SU-DHL-6 (cell line): ENCODE measurements at regions not wholly inside any gene's neighbourhood (a gene's known extent, or its start where the extent isn't known, plus 50 kb on each side); places are given as distances from the start of the nearest gene placed in this dataset.

Experiments used
- H2AFZ ChIP-seq: fragments of 200-600 bp; sonication (generic); 2 replicates; pipeline ENCODE4 v1.6.1; 2014; ENCODE audit warnings: low read depth, mild to moderate bottlenecking, moderate library complexity, mixed read lengths, antibody characterized with exemption, low read length; ENCODE audit not compliant: severe bottlenecking
- H3F3A ChIP-seq: fragments of 200-600 bp; shearing (Covaris generic); 2 replicates; pipeline ENCODE4 v1.6.0; 2016; ENCODE audit warnings: antibody characterized with exemption, mild to moderate bottlenecking; ENCODE audit not compliant: insufficient read depth
- H3K27ac ChIP-seq: fragments of 200-600 bp; sonication (generic); 2 replicates; pipeline ENCODE4 v1.5.1; 2016; ENCODE audit warnings: low read depth, mild to moderate bottlenecking, low read length, moderate library complexity, mixed read lengths
- H3K27me3 ChIP-seq: fragments of 200-600 bp; sonication (generic), shearing (Covaris generic); 2 replicates; pipeline ENCODE4 v1.6.0; 2014; ENCODE audit warnings: mild to moderate bottlenecking, low read length
- H3K36me3 ChIP-seq: fragments of 200-600 bp; sonication (generic); 2 replicates; pipeline ENCODE4 v1.6.1; 2014; ENCODE audit warnings: mild to moderate bottlenecking, low read length, mixed read lengths
- H3K4me2 ChIP-seq: fragments of 300-600, 200-600 bp; shearing (Covaris generic), sonication (generic); 2 replicates; pipeline ENCODE4 v1.6.0; 2014; ENCODE audit warnings: low read length, low read depth, mild to moderate bottlenecking; ENCODE audit not compliant: poor library complexity, severe bottlenecking
- H3K4me3 ChIP-seq: fragments of 200-600 bp; sonication (generic); 2 replicates; pipeline ENCODE4 v1.5.1; 2014; ENCODE audit warnings: antibody characterized with exemption, low read length, mild to moderate bottlenecking, mixed read lengths; ENCODE audit not compliant: insufficient read depth, poor library complexity, severe bottlenecking
- H3K79me2 ChIP-seq: fragments of 200-600 bp; sonication (generic); 2 replicates; pipeline ENCODE4 v1.6.1; 2014; ENCODE audit warnings: mild to moderate bottlenecking, low read length, moderate library complexity; ENCODE audit not compliant: insufficient read depth
- H3K9ac ChIP-seq: fragments of 200-600 bp; sonication (generic); 2 replicates; pipeline ENCODE4 v1.7.0; 2014; ENCODE audit warnings: mild to moderate bottlenecking, low read length
- H3K9me2 ChIP-seq: fragments of 200-600 bp; sonication (generic); replicated peaks from 2 replicates; pipeline ENCODE4 v1.6.1; 2014; ENCODE audit warnings: low read length; ENCODE audit not compliant: insufficient read depth
- H3K9me3 ChIP-seq: fragments of 200-600 bp; sonication (generic); 2 replicates; pipeline ENCODE4 v1.6.1; 2014; ENCODE audit warnings: low read length, mixed read lengths; ENCODE audit not compliant: insufficient read depth
- H4K20me1 ChIP-seq: fragments of 200-600 bp; sonication (generic); 2 replicates; pipeline ENCODE4 v1.6.1; 2014; ENCODE audit warnings: low read depth, mild to moderate bottlenecking, antibody characterized with exemption, low read length, moderate library complexity, mixed read lengths
- CTCF ChIP-seq: fragments of 200-600 bp; sonication (generic); IDR thresholded peaks from one replicate; pipeline ENCODE4 v1.5.1; 2017; ENCODE audit warnings: antibody characterized with exemption, mild to moderate bottlenecking, low read length, moderate library complexity; ENCODE audit not compliant: insufficient read depth, poor library complexity, severe bottlenecking
- EZH2phosphoT487 ChIP-seq: fragments of 200-600 bp; sonication (generic), shearing (Covaris generic); conservative IDR thresholded peaks from 2 replicates; pipeline ENCODE4 v1.6.1; 2018; ENCODE audit warnings: mild to moderate bottlenecking, antibody characterized with exemption, low read length, moderate library complexity, mixed read lengths

DNA sequence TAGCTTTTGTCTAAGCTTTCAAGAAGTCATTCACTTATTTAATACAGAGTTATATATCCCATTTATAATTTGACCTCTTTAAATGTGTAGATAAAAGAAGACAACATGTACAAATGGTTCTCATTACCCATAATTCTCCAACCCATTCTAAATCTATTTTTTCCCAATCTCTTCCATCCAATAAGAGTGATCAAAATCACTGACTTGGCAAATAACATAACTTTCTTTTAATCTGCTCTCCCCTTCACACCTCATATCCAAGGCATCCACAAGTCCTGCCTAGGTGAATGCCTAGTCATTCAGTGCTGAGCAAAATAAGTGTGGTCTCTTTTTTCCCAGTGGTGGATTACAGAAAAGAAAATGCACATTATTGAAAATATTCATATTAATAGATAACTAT, 1231.1 kb downstream of the CDH11 start:
- TF ChIP-seq CTCF (no peak), EZH2phosphoT487 (no peak)
- no peaks in the 10 kb centered on the region for H3K79me2 ChIP-seq

GRCh38 chr16:63890081-63890480, 1231.8 kb downstream of the CDH11 start:
- H3K4me2 ChIP-seq = no peak overlapping the region
- H3K27me3 ChIP-seq = no peaks in the 10 kb centered on the region
- H3K79me2 ChIP-seq = no peaks in the 10 kb centered on the region
- no peak overlapping the region for H3K4me3 ChIP-seq
- TF ChIP-seq EZH2phosphoT487 (no peak), CTCF (no peak)
- H3K36me3 ChIP-seq = no peaks in the 10 kb centered on the region
- H2AFZ ChIP-seq = no peak overlapping the region
- no peaks in the 10 kb centered on the region for H4K20me1 ChIP-seq
- no peaks in the 10 kb centered on the region for H3F3A ChIP-seq
- H3K9me3 ChIP-seq = no peaks in the 10 kb centered on the region
- H3K27ac ChIP-seq = no peak overlapping the region
- no peaks in the 10 kb centered on the region for H3K9me2 ChIP-seq
- H3K9ac ChIP-seq = no peak overlapping the region

More for the DNA sequence above, 1231.1 kb downstream of the CDH11 start:
- no peak overlapping the region for H2AFZ ChIP-seq
- no peak overlapping the region for H3K27ac ChIP-seq
- H3K27me3 ChIP-seq = no peaks in the 10 kb centered on the region
- no peaks in the 10 kb centered on the region for H3F3A ChIP-seq
- H3K36me3 ChIP-seq = no peaks in the 10 kb centered on the region
- H4K20me1 ChIP-seq = no peaks in the 10 kb centered on the region
- no peak overlapping the region for H3K4me2 ChIP-seq
- H3K9me3 ChIP-seq = no peaks in the 10 kb centered on the region
- H3K9me2 ChIP-seq = no peaks in the 10 kb centered on the region
- no peak overlapping the region for H3K4me3 ChIP-seq
- no peak overlapping the region for H3K9ac ChIP-seq

GRCh38 chr16:63883091-63883490, 1238.8 kb downstream of the CDH11 start:
- Histone ChIP-seq H3K9me3 (no peaks in the 10 kb centered on the region), H3K27ac (no peak overlapping the region), H4K20me1 (no peaks in the 10 kb centered on the region), H3K79me2 (no peaks in the 10 kb centered on the region), H3K4me2 (no peak overlapping the region), H3K27me3 (no peaks in the 10 kb centered on the region), H3K4me3 (no peak overlapping the region), H3K9me2 (no peaks in the 10 kb centered on the region), H2AFZ (no peak overlapping the region), H3K9ac (no peak overlapping the region), H3F3A (no peaks in the 10 kb centered on the region), H3K36me3 (no peaks in the 10 kb centered on the region)
- TF ChIP-seq CTCF = no peak
- no peak for TF ChIP-seq EZH2phosphoT487

GRCh38 chr16:63882576-63882975, 1239.3 kb downstream of the CDH11 start:
- no peak for TF ChIP-seq EZH2phosphoT487
- no peak for TF ChIP-seq CTCF
- H3K79me2 ChIP-seq = no peaks in the 10 kb centered on the region

More at GRCh38 chr16:63882576-63882975, 1239.3 kb downstream of the CDH11 start:
- H3K4me3 ChIP-seq = no peak overlapping the region
- H2AFZ ChIP-seq = no peak overlapping the region
- H3K27me3 ChIP-seq = no peaks in the 10 kb centered on the region
- H3K9me3 ChIP-seq = no peaks in the 10 kb centered on the region
- H3K27ac ChIP-seq = no peak overlapping the region
- H3F3A ChIP-seq = no peaks in the 10 kb centered on the region
- H4K20me1 ChIP-seq = no peaks in the 10 kb centered on the region
- no peaks in the 10 kb centered on the region for H3K9me2 ChIP-seq
- H3K9ac ChIP-seq = no peak overlapping the region
- H3K36me3 ChIP-seq = no peaks in the 10 kb centered on the region
- H3K4me2 ChIP-seq = no peak overlapping the region
